Neuronal stem cell (in vitro differentiated cells): ENCODE measurements at regions not wholly inside any gene's neighbourhood (a gene's known extent, or its start where the extent isn't known, plus 50 kb on each side); places are given as distances from the start of the nearest gene placed in this dataset.

Experiments used
- DNase-seq: peaks from one replicate; pipeline ENCODE4 v3.0.0-alpha.2; 2013; ENCODE audit warnings: low spot score
- H2AFZ ChIP-seq: one replicate; pipeline ENCODE4 v1.6.1; 2013; ENCODE audit warnings: mild to moderate bottlenecking, low read length, inconsistent platforms
- H2AK5ac ChIP-seq: 2 replicates; pipeline ENCODE4 v1.6.1; 2013; ENCODE audit warnings: low read depth, mild to moderate bottlenecking, inconsistent platforms, low read length, moderate library complexity, mixed read lengths
- H2BK120ac ChIP-seq: 2 replicates; pipeline ENCODE4 v1.6.1; 2013; ENCODE audit warnings: low read depth, mild to moderate bottlenecking, inconsistent platforms, low read length, moderate library complexity, mixed read lengths
- H2BK12ac ChIP-seq: one replicate; pipeline ENCODE4 v1.6.1; 2013; ENCODE audit warnings: low read length, inconsistent platforms
- H2BK15ac ChIP-seq: 2 replicates; pipeline ENCODE4 v1.6.1; 2013; ENCODE audit warnings: mild to moderate bottlenecking, low read length, inconsistent platforms, mixed read lengths
- H2BK5ac ChIP-seq: one replicate; pipeline ENCODE4 v1.6.1; 2013; ENCODE audit warnings: inconsistent platforms, mild to moderate bottlenecking, low read length, moderate library complexity
- H3K14ac ChIP-seq: one replicate; pipeline ENCODE4 v1.6.1; 2013; ENCODE audit warnings: low read length, inconsistent platforms
- H3K18ac ChIP-seq: 2 replicates; pipeline ENCODE4 v1.6.1; 2013; ENCODE audit warnings: low read length, inconsistent platforms
- H3K23ac ChIP-seq: 2 replicates; pipeline ENCODE4 v1.6.1; 2013; ENCODE audit warnings: low read depth, mild to moderate bottlenecking, mixed read lengths, low read length, inconsistent platforms; ENCODE audit not compliant: poor library complexity
- H3K27ac ChIP-seq: replicated peaks from 3 replicates; pipeline ENCODE4 v1.5.1; 2013; ENCODE audit warnings: low read length, inconsistent platforms
- H3K27me3 ChIP-seq, 3 experiments: 2 replicates each; pipeline ENCODE4 v1.6.1; 2013; ENCODE audit warnings: low read length in 3 of 3, mild to moderate bottlenecking in 2 of 3, inconsistent platforms in 1 of 3, low read depth in 1 of 3, mixed read lengths in 1 of 3, moderate library complexity in 1 of 3; ENCODE audit not compliant: control insufficient read depth in 3 of 3, insufficient read depth in 3 of 3
- H3K36me3 ChIP-seq, 2 donors: replicated peaks in 1 of 2; 2 replicates each; pipeline ENCODE4 v1.6.1; 2013; ENCODE audit warnings: low read length in 2 of 2; ENCODE audit not compliant: control insufficient read depth in 2 of 2, insufficient read depth in 2 of 2
- H3K4ac ChIP-seq: 2 replicates; pipeline ENCODE4 v1.6.1; 2013; ENCODE audit warnings: inconsistent platforms, mild to moderate bottlenecking, low read length, moderate library complexity
- H3K4me1 ChIP-seq, 2 donors: 1 replicate in 1 of 2; 2 replicates in 1 of 2; pipeline ENCODE4 v1.6.1; 2013; ENCODE audit warnings: low read length in 2 of 2, low read depth in 1 of 2; ENCODE audit not compliant: control insufficient read depth in 2 of 2, insufficient read depth in 1 of 2
- H3K4me2 ChIP-seq: one replicate; pipeline ENCODE4 v1.6.1; 2013; ENCODE audit warnings: mild to moderate bottlenecking, low read length, inconsistent platforms; ENCODE audit not compliant: insufficient read depth, poor library complexity, severe bottlenecking
- H3K4me3 ChIP-seq, 2 donors: 2 replicates each; pipeline ENCODE4 v1.5.1; 2013; ENCODE audit warnings: low read length in 2 of 2, mild to moderate bottlenecking in 2 of 2, inconsistent platforms in 1 of 2, moderate library complexity in 1 of 2
- H3K79me1 ChIP-seq: one replicate; pipeline ENCODE4 v1.6.1; 2013; ENCODE audit warnings: low read depth, mild to moderate bottlenecking, inconsistent platforms, low read length, moderate library complexity
- H3K9ac ChIP-seq: one replicate; pipeline ENCODE4 v1.6.1; 2013; ENCODE audit warnings: mild to moderate bottlenecking, low read depth, low read length, inconsistent platforms; ENCODE audit not compliant: poor library complexity
- H3K9me3 ChIP-seq, 2 donors: replicated peaks in 1 of 2; 2 replicates each; pipeline versions ENCODE3 to v1.6.1; 2013; ENCODE audit warnings: low read length in 2 of 2, mild to moderate bottlenecking in 2 of 2, inconsistent platforms in 1 of 2, low read depth in 1 of 2, mixed read lengths in 1 of 2, moderate library complexity in 1 of 2; ENCODE audit not compliant: control insufficient read depth in 2 of 2, insufficient read depth in 1 of 2
- H4K8ac ChIP-seq: one replicate; pipeline ENCODE4 v1.6.1; 2013; ENCODE audit warnings: low read depth, mild to moderate bottlenecking, inconsistent platforms, low read length, moderate library complexity
- H4K91ac ChIP-seq: one replicate; pipeline ENCODE4 v1.6.1; 2013; ENCODE audit warnings: low read length, low read depth, mild to moderate bottlenecking, inconsistent platforms; ENCODE audit not compliant: poor library complexity
- WGBS, 2 donors: extraction: QIAGEN DNeasy Blood & Tissue Kit; methylation state at CpG; one replicate each; pipeline ENCODE4 v1.1.7; 2013; ENCODE audit warnings: missing lambda C conversion rate in 2 of 2, mixed read lengths in 1 of 2; ENCODE audit not compliant: insufficient read length in 2 of 2, insufficient replicate concordance in 1 of 2; ENCODE audit errors: extremely low coverage in 2 of 2; 5-methylcytosine and 5-hydroxymethylcytosine counted together

DNA sequence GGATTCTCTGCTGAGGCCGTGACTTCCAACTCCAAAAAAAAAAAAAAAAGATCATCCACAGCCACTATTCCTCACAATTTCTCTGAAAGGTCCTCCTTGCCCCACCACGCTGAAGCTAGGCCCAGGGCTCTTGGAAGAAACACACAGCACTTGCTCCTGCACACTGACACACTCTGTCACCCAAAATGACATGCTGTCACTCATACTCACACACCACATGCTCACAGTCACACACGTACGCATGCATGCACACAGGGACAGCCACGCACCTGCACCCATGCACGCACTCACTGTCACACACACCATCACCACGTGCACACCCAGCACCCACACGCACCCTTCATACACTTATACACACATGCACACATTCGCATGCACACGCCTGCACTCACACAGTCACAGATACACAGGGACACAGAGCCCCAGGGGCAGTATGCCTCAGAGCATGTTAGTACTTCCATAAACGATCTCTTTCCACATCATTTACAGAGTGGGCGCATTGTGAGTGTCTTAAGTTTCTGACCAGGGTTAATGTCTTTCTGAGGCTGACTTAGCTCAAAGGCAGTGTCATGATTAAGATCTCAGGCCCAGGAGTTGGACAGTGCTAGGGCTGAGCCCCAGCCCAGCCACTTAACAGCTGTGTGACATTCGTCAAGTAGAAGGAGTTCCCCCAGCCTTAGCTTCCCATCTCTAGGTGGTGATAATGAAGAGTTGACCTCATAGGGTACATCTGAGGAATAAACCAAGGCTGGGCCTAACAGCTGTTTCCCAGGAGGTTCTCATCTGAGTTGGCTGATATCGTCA, 93.4 kb downstream of the GLI2 start:
- peak overlapping the region; percentile 75 for H4K91ac ChIP-seq
- no peak overlapping the region for H2BK15ac ChIP-seq
- H3K4me3 ChIP-seq, result peak overlapping the region in 1 of 2 donors; percentile 41
- H3K27me3 ChIP-seq, result no peaks in the 10 kb centered on the region
- no peak overlapping the region for H4K8ac ChIP-seq
- H2BK120ac ChIP-seq, result no peak overlapping the region
- H3K14ac ChIP-seq, result peak overlapping the region; percentile 95
- peaks cover 12 to 54% of the 10 kb centered on the region in 2 donors for H3K36me3 ChIP-seq
- H3K23ac ChIP-seq, result peak overlapping the region; percentile 96
- no peak overlapping the region for H2BK5ac ChIP-seq
- H2BK12ac ChIP-seq, result no peak overlapping the region
- peak overlapping the region; percentile 75 for H3K9ac ChIP-seq
- H3K4me1 ChIP-seq, result peaks cover 3 to 27% of the 10 kb centered on the region in 2 donors
- WGBS, 2 donors, result no CpG with 5 or more reads among the region's 14 CpGs
- peaks cover 25% of the 10 kb centered on the region for H3K79me1 ChIP-seq
- H3K27ac ChIP-seq, result no peak overlapping the region
- no peak overlapping the region for H3K18ac ChIP-seq
- DNase-seq, result no peak
- no peak overlapping the region for H2AFZ ChIP-seq
- no peak overlapping the region for H2AK5ac ChIP-seq
- H3K9me3 ChIP-seq, result peaks cover 0 to 5% of the 10 kb centered on the region in 2 donors
- H3K4me2 ChIP-seq, result no peak overlapping the region
- H3K4ac ChIP-seq, result no peak overlapping the region

DNA sequence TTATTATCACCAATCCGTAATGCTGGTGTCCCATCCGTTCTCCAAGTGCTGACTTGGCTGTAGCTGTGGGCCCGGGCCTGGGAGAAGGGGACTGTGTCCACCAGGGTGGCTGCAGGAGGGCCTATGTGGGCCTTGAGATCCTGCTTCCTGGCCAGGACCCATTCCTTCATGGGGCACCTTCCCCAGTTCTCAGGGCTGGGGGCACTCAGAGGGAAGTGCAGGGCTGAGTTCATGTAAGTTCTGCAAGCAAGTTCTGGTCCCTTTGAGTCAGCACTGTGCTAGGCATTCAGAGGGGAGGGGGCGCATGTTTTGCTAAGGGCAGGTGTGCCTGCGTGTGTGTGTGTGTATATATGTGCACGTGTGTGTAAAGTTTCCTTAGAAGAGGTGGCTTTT, 94.0 kb downstream of the GLI2 start:
- Histone ChIP-seq H3K23ac (peak overlapping the region; percentile 18), H2BK5ac (no peak overlapping the region), H2BK120ac (no peak overlapping the region), H4K8ac (no peak overlapping the region), H2AK5ac (no peak overlapping the region), H3K4ac (no peak overlapping the region), H3K36me3 (peaks cover 12 to 48% of the 10 kb centered on the region in 2 donors), H4K91ac (no peak overlapping the region), H3K79me1 (peaks cover 23% of the 10 kb centered on the region), H2BK12ac (no peak overlapping the region), H3K4me1 (peaks cover 3 to 33% of the 10 kb centered on the region in 2 donors), H3K27me3 (no peaks in the 10 kb centered on the region), H3K4me3 (no peak overlapping the region), H3K14ac (no peak overlapping the region), H3K9me3 (peaks cover 0 to 5% of the 10 kb centered on the region in 2 donors), H3K18ac (peak overlapping the region; percentile 68), H3K9ac (peak overlapping the region; percentile 60), H2AFZ (no peak overlapping the region), H2BK15ac (no peak overlapping the region), H3K27ac (no peak overlapping the region), H3K4me2 (no peak overlapping the region)
- no peak for DNase-seq
- WGBS, 2 donors, result no CpG with 5 or more reads among the region's 6 CpGs

GRCh38 chr2:120830096-120830830, 94.6 kb downstream of the GLI2 start:
- H3K9me3 ChIP-seq, result peaks cover 0 to 4% of the 10 kb centered on the region in 2 donors
- H4K8ac ChIP-seq, result no peak overlapping the region
- no peak overlapping the region for H3K4me2 ChIP-seq
- peak overlapping the region; percentile 17 for H2AK5ac ChIP-seq
- DNase-seq, result no peak
- H3K14ac ChIP-seq, result no peak overlapping the region
- H3K18ac ChIP-seq, result peak overlapping the region; percentile 79
- H3K79me1 ChIP-seq, result peaks cover 20% of the 10 kb centered on the region
- H4K91ac ChIP-seq, result no peak overlapping the region
- no peaks in the 10 kb centered on the region for H3K27me3 ChIP-seq
- H3K23ac ChIP-seq, result peak overlapping the region; percentile 31
- no peak overlapping the region for H3K4me3 ChIP-seq
- H2BK5ac ChIP-seq, result no peak overlapping the region
- WGBS, 2 donors, result no CpG with 5 or more reads among the region's 11 CpGs
- H2BK120ac ChIP-seq, result no peak overlapping the region
- no peak overlapping the region for H2AFZ ChIP-seq
- no peak overlapping the region for H2BK12ac ChIP-seq
- peak overlapping the region; percentile 79 for H3K9ac ChIP-seq
- H3K27ac ChIP-seq, result no peak overlapping the region
- H3K4me1 ChIP-seq, result peaks cover 3 to 34% of the 10 kb centered on the region in 2 donors
- no peak overlapping the region for H3K4ac ChIP-seq
- no peak overlapping the region for H2BK15ac ChIP-seq
- H3K36me3 ChIP-seq, result peaks cover 10 to 43% of the 10 kb centered on the region in 2 donors

GRCh38 chr2:120831086-120831485, 95.4 kb downstream of the GLI2 start:
- H3K4me1 ChIP-seq, result peaks cover 0 to 28% of the 10 kb centered on the region in 2 donors
- no peak for DNase-seq
- no peak overlapping the region for H4K91ac ChIP-seq
- H2BK12ac ChIP-seq, result no peak overlapping the region
- no peak overlapping the region for H2BK120ac ChIP-seq
- no peak overlapping the region for H2AK5ac ChIP-seq
- no peak overlapping the region for H3K18ac ChIP-seq
- H3K23ac ChIP-seq, result no peak overlapping the region
- WGBS, 2 donors, result no CpG with 5 or more reads among the region's 2 CpGs
- H2BK5ac ChIP-seq, result no peak overlapping the region
- H3K4me2 ChIP-seq, result no peak overlapping the region
- H4K8ac ChIP-seq, result no peak overlapping the region
- no peak overlapping the region for H3K27ac ChIP-seq
- H3K4me3 ChIP-seq, result no peak overlapping the region
- H3K9ac ChIP-seq, result no peak overlapping the region
- H3K36me3 ChIP-seq, result peaks cover 7 to 43% of the 10 kb centered on the region in 2 donors
- no peaks in the 10 kb centered on the region for H3K27me3 ChIP-seq
- no peak overlapping the region for H3K4ac ChIP-seq
- peaks cover 17% of the 10 kb centered on the region for H3K79me1 ChIP-seq
- no peak overlapping the region for H2BK15ac ChIP-seq
- no peak overlapping the region for H2AFZ ChIP-seq
- H3K9me3 ChIP-seq, result peaks cover 0 to 2% of the 10 kb centered on the region in 2 donors
- H3K14ac ChIP-seq, result no peak overlapping the region
